Skin epidermis (tissue), 12 donors: ENCODE measurements at regions not wholly inside any gene's neighbourhood (a gene's known extent, or its start where the extent isn't known, plus 50 kb on each side); places are given as distances from the start of the nearest gene placed in this dataset.

Experiments used
- H3K27ac ChIP-seq, 21 experiments: fragments of 200-600 bp; sonication (generic) in 11 of 21; one replicate each; pipeline ENCODE4 v1.5.0; 2020; ENCODE audit warnings: mild to moderate bottlenecking in 3 of 21, inconsistent platforms in 2 of 21, moderate library complexity in 2 of 21
- H3K4me3 ChIP-seq, 7 experiments: fragments of 200-600 bp; sonication (generic) in 2 of 7; one replicate each; pipeline ENCODE4 v1.5.0; 2020; ENCODE audit warnings: inconsistent platforms in 2 of 7, mild to moderate bottlenecking in 2 of 7, moderate library complexity in 1 of 7

GRCh38 chr2:215779912-215780311 is 233.4 kb downstream of the MREG start:
- Histone ChIP-seq H3K27ac (peak overlapping the region in 1 of 21 experiments; percentile 15), H3K4me3 (no peak overlapping the region)

GRCh38 chr2:215777465-215778044 is 235.8 kb downstream of the MREG start:
- Histone ChIP-seq H3K4me3 (no peak overlapping the region), H3K27ac (no peak overlapping the region)

GRCh38 chr2:215775106-215775505 is 238.2 kb downstream of the MREG start:
- H3K4me3 ChIP-seq: no peak overlapping the region
- H3K27ac ChIP-seq: no peak overlapping the region

GRCh38 chr2:215773728-215774127 is 239.6 kb downstream of the MREG start:
- H3K27ac ChIP-seq: peak overlapping the region in 4 of 21 experiments; percentile 12 to 55 (median 25)

GRCh38 chr2:215772634-215773563 is 240.5 kb downstream of the MREG start:
- Histone ChIP-seq H3K27ac (peak overlapping the region in 5 of 21 experiments; percentile 7 to 55 (median 17)), H3K4me3 (no peak overlapping the region)

More at GRCh38 chr2:215773728-215774127, 239.6 kb downstream of the MREG start:
- H3K4me3 ChIP-seq: no peak overlapping the region

GRCh38 chr2:215772003-215772402 is 241.3 kb downstream of the MREG start:
- H3K27ac ChIP-seq: no peak overlapping the region
- H3K4me3 ChIP-seq: no peak overlapping the region

GRCh38 chr2:215771241-215771640 is 242.1 kb downstream of the MREG start:
- no peak overlapping the region for H3K27ac ChIP-seq
- H3K4me3 ChIP-seq: no peak overlapping the region

- Histone ChIP-seq H3K27ac (no peak overlapping the region), H3K4me3 (no peak overlapping the region)
These were observed 242.7 kb downstream of the MREG start for GRCh38 chr2:215770668-215771067.

- H3K27ac ChIP-seq: no peak overlapping the region
- H3K4me3 ChIP-seq: no peak overlapping the region
These were observed 244.1 kb downstream of the MREG start for GRCh38 chr2:215769246-215769645.

- Histone ChIP-seq H3K27ac (no peak overlapping the region), H3K4me3 (no peak overlapping the region)
These were observed 245.7 kb downstream of the MREG start for GRCh38 chr2:215767625-215768024.

GRCh38 chr2:215765729-215766360 is 247.5 kb downstream of the MREG start:
- H3K4me3 ChIP-seq: no peak overlapping the region
- H3K27ac ChIP-seq: no peak overlapping the region

GRCh38 chr2:215764441-215765048 is 248.8 kb downstream of the MREG start:
- Histone ChIP-seq H3K27ac (no peak overlapping the region), H3K4me3 (no peak overlapping the region)

- Histone ChIP-seq H3K4me3 (no peak overlapping the region), H3K27ac (no peak overlapping the region)
These were observed 252.8 kb downstream of the MREG start for GRCh38 chr2:215760557-215760956.

- no peak overlapping the region for H3K4me3 ChIP-seq
- no peak overlapping the region for H3K27ac ChIP-seq
These were observed 253.3 kb downstream of the MREG start for GRCh38 chr2:215760091-215760490.

GRCh38 chr2:215758691-215759090 is 254.7 kb downstream of the MREG start:
- no peak overlapping the region for H3K4me3 ChIP-seq

GRCh38 chr2:215756346-215756730 is 257.0 kb downstream of the MREG start:
- H3K4me3 ChIP-seq: no peak overlapping the region
- H3K27ac ChIP-seq: peak overlapping the region in 6 of 21 experiments; percentile 4 to 58 (median 27)

More at GRCh38 chr2:215758691-215759090, 254.7 kb downstream of the MREG start:
- peak overlapping the region in 1 of 21 experiments; percentile 21 for H3K27ac ChIP-seq

GRCh38 chr2:215755641-215756345 is 257.6 kb downstream of the MREG start:
- peak overlapping the region in 6 of 21 experiments; percentile 4 to 65 (median 34) for H3K27ac ChIP-seq
- H3K4me3 ChIP-seq: no peak overlapping the region

- peak overlapping the region in 1 of 21 experiments; percentile 65 for H3K27ac ChIP-seq
These were observed 258.8 kb downstream of the MREG start for GRCh38 chr2:215754546-215754945.

GRCh38 chr2:215753808-215754207 is 259.5 kb downstream of the MREG start:
- H3K27ac ChIP-seq: peak overlapping the region in 1 of 21 experiments; percentile 52
- H3K4me3 ChIP-seq: no peak overlapping the region

More at GRCh38 chr2:215754546-215754945, 258.8 kb downstream of the MREG start:
- H3K4me3 ChIP-seq: no peak overlapping the region
